Stimulated activated CD4-positive, alpha-beta T cell treated with anti-CD3 and anti-CD28 coated beads, TNF-alpha, amount 100 ng/mL, for 4 hours (primary cell): ENCODE measurements at regions not wholly inside any gene's neighbourhood (a gene's known extent, or its start where the extent isn't known, plus 50 kb on each side); places are given as distances from the start of the nearest gene placed in this dataset.

Source experiments
- DNase-seq, 3 experiments: peaks; one replicate each; pipeline ENCODE4 v3.0.0-alpha.2; 2020; ENCODE audit warnings: low read depth in 3 of 3

DNA sequence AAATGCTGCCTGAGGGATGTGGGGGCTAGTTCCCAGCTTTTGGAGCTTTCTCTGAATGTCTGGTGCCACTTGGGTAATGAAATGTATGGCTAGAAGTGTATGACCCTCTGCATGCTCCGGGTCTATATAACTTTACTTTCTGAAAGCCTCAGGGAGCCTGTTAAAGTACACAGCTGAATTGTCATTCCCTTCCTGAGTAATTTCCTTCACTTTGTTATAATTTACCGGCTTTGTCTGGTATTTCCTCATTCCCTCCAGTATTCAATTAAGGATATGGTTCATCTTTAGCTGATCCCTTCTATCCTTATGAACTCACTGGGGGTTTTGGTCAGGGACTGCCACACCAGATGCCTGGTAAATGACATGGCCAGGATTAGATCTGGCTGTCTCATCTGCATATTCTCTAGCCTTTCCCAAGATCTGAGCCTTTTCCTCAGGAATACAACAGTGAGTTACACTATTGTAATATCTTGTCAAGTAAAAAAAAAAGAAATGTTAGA is 620.3 kb downstream of the ZPLD1 start:
- DNase-seq: no peak

GRCh38 chr3:103056542-103056941 is 621.7 kb downstream of the ZPLD1 start:
- DNase-seq: no peak

GRCh38 chr3:103057003-103057402 is 622.2 kb downstream of the ZPLD1 start:
- no peak for DNase-seq

GRCh38 chr3:103057487-103057886 is 622.7 kb downstream of the ZPLD1 start:
- no peak for DNase-seq

DNA sequence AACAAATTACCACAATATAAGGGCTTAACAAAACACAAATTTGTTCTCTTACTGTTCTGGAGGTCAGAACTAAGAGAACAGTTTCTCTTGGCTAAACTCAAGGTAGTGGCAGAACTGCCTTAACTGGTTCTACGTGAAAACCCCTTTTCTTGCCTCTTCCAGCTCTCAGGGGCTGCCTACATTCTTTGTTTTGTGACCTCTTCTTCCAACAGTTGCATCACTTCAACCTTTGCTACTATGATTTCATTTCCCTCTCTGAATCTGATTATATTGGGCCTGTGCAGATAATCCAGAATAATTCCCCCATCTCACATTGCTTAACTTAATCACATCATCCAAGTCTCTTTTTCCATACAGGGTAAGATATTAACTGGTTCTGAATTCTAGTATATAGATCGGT is 624.6 kb downstream of the ZPLD1 start:
- DNase-seq: no peak

- no peak for DNase-seq
These were observed 625.4 kb downstream of the ZPLD1 start for GRCh38 chr3:103060242-103060641.

- no peak for DNase-seq
These were observed 633.1 kb downstream of the ZPLD1 start for GRCh38 chr3:103067963-103068362.

- DNase-seq: no peak
These were observed 640.5 kb downstream of the ZPLD1 start for GRCh38 chr3:103075282-103075681.

- no peak for DNase-seq
These were observed 643.1 kb downstream of the ZPLD1 start for GRCh38 chr3:103077910-103078309.

- DNase-seq: no peak
These were observed 647.7 kb downstream of the ZPLD1 start for GRCh38 chr3:103082501-103082900.

DNA sequence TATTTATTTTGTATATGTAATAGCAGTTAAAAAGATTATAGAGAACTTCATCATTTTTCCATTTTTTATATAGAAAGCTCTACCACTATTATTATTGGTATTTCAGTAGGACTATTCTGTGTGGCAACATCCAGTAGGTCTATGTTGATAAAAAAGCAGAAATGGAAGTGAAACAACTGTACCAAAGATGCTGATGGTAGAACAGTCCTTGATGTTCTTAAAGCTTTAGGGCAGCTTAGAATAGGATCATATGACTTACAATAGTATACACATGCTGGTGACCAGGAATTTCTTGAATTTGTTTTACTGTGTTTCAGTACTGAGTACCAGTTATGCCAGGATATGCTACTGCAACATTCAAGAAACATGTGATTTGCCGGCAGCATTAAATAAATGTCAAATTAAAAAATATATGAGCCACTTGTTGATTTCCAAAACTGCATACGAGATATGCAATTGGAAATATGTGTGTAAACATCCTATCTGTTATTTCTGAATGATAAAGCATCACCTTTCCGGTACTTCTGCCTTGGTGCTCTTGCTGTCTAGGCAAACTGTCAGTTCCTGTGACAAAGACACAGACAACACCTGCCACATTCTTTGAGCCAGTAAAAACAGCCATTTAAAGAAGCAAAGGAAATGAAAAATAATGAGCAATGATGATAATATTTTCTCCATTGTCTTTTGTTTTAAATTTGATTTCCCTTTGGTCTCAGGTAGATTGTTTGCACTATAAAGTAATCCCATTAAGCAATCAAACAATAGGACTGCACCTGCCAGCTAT is 649.2 kb downstream of the ZPLD1 start:
- no peak for DNase-seq

- DNase-seq: no peak
These were observed 650.6 kb downstream of the ZPLD1 start for GRCh38 chr3:103085465-103085864.

DNA sequence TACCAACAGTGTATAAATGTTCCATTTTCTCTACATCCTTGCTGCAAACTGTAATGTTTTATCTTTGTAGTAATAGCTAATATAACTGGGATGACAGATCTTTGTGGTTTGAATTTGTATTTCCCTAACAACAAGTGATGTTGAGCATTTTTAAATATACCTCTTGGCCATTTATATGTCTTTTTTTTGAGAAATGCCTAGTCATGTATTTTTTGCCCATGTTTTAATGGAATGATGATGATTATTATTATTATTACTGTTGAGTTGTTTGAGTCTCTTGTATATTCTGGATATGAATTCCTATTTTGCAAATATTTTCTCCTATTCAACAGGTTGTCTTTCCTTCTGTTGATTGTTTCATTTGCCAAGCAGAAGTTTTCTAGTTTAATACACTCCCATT is 654.9 kb downstream of the ZPLD1 start:
- DNase-seq: no peak

GRCh38 chr3:103105206-103105605 is 670.4 kb downstream of the ZPLD1 start:
- no peak for DNase-seq

- DNase-seq: no peak
These were observed 677.5 kb downstream of the ZPLD1 start for GRCh38 chr3:103112273-103112672.

DNA sequence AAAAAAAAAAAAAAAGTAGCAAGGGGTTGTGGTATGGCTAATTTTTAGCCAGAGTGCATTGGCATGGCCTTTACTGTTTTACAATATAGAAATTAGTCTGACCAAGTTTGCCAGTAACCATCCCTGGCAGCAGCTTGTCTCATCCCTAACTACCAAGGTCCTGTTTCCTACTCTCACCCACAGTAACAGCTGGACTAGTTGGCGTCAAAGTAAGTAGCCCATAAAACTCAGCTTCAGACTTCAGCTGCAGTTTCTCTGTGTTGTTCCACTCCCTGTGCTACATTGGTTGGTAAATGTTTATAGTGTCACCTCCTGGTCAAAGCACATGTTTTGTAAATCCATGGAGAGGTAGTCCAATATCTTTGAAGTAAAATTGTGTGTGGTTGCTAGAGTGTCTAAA is 691.3 kb downstream of the ZPLD1 start:
- no peak for DNase-seq

DNA sequence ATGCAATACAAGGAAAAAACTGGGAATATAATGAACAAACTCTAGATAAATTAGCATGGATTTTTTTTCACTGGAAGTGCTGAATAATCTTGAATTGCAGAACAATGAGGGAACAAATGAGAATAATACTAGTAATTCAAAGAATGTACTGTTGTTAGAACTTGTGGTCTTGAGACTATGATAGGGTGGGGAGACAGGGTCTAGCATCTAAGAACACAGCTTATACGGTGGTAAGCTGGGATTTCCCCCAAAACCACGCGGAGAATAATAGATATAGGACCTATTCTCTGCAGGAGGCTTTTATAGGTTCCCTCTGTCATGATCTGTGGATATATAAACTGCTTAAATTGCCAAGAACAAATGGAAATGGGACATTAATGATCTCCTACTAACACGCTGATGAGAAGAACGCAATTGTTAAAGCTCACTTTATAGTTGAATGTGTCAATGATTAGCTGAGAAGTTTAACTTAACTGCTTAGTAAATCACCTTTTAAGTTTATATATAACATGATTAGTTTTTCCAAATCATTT is 692.3 kb downstream of the ZPLD1 start:
- DNase-seq: no peak

- no peak for DNase-seq
These were observed 692.9 kb downstream of the ZPLD1 start for GRCh38 chr3:103127737-103128136.

- DNase-seq: no peak
These were observed 699.4 kb downstream of the ZPLD1 start for GRCh38 chr3:103134023-103134724.

DNA sequence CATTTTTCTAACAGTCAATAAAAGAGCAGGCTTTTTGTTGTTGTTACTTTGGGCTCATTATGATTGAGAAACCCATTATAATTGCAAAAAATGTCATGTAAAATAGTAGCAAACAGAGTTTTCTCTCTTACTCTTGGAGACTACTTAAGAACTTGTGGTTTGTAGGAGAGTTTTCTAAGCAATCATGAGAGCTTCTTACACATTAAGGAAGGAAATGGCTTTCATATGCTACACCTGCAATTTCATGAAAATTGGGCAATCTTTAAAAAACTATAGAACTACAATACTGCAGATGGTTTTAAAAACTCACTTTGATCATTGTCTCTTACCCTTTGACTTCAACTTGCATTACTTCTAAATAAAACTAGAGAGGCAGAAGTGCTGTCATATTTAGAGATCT is 701.8 kb downstream of the ZPLD1 start:
- no peak for DNase-seq

- no peak for DNase-seq
These were observed 703.0 kb downstream of the ZPLD1 start for GRCh38 chr3:103137830-103138229.

GRCh38 chr3:103158183-103158582 is 723.4 kb downstream of the ZPLD1 start:
- DNase-seq: no peak

- no peak for DNase-seq
These were observed 732.1 kb downstream of the ZPLD1 start for GRCh38 chr3:103166890-103167289.
